ENCODE measurements at regions not wholly inside any gene's neighbourhood (a gene's known extent, or its start where the extent isn't known, plus 50 kb on each side); places are given as distances from the start of the nearest gene placed in this dataset.

DNA sequence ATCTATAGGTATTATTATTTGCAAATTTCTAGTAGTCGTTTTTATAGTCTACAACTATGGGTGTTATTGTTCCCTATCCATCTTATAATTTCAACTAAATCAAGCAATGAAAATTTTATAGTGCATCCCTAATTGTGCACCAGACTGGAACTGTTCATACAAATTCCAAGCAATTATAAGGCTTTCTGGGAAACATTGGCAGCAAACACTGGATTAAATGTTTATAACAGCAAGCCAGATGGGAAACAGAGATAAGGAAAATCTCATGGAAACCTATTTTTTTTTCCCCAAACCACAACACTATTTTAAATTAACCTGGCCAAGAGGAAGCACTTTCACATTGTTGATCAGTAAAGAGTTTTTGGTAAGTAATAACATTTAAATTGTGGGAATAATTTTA, 524.3 kb downstream of the RASEF start:
- H3K9me3 ChIP-seq: no peaks in the 10 kb centered on the region
- no peaks in the 10 kb centered on the region for H3K27me3 ChIP-seq
- TF ChIP-seq, protein P1, sequence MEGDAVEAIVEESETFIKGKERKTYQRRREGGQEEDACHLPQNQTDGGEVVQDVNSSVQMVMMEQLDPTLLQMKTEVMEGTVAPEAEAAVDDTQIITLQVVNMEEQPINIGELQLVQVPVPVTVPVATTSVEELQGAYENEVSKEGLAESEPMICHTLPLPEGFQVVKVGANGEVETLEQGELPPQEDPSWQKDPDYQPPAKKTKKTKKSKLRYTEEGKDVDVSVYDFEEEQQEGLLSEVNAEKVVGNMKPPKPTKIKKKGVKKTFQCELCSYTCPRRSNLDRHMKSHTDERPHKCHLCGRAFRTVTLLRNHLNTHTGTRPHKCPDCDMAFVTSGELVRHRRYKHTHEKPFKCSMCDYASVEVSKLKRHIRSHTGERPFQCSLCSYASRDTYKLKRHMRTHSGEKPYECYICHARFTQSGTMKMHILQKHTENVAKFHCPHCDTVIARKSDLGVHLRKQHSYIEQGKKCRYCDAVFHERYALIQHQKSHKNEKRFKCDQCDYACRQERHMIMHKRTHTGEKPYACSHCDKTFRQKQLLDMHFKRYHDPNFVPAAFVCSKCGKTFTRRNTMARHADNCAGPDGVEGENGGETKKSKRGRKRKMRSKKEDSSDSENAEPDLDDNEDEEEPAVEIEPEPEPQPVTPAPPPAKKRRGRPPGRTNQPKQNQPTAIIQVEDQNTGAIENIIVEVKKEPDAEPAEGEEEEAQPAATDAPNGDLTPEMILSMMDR (IDR thresholded peaks at IDR 0.05): no peak
- no peak overlapping the region for H3K27ac ChIP-seq
- H3K36me3 ChIP-seq: no peaks in the 10 kb centered on the region
- DNase-seq (ENCODE audit: low spot score): no peak
- H3K4me3 ChIP-seq: no peak overlapping the region
- H3K4me1 ChIP-seq: no peaks in the 10 kb centered on the region

DNA sequence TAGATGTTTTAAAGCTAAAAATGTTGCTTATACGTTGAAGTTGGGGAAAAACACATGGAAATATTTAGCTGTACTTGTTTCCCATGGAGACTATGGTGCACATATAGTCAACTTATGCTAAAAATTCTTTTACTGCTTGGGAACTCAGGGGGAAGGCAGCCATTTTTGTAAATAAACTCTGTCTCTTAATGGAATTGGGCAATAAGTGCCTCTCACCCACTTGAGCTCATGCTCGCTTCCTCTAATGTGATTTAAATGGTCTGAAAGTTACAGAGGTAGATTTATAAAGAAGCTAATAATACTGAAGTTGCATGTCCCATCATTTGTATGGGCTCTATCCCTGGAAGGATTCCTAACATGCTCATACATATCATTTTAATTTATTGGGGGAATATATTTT, 523.8 kb downstream of the RASEF start:
- Histone ChIP-seq H3K4me3 (no peak overlapping the region), H3K4me1 (no peaks in the 10 kb centered on the region), H3K36me3 (no peaks in the 10 kb centered on the region), H3K27me3 (no peaks in the 10 kb centered on the region), H3K27ac (no peak overlapping the region), H3K9me3 (no peaks in the 10 kb centered on the region)
- TF ChIP-seq, protein P1 (IDR thresholded peaks at IDR 0.05): no peak
- DNase-seq (ENCODE audit: low spot score): no peak

DNA sequence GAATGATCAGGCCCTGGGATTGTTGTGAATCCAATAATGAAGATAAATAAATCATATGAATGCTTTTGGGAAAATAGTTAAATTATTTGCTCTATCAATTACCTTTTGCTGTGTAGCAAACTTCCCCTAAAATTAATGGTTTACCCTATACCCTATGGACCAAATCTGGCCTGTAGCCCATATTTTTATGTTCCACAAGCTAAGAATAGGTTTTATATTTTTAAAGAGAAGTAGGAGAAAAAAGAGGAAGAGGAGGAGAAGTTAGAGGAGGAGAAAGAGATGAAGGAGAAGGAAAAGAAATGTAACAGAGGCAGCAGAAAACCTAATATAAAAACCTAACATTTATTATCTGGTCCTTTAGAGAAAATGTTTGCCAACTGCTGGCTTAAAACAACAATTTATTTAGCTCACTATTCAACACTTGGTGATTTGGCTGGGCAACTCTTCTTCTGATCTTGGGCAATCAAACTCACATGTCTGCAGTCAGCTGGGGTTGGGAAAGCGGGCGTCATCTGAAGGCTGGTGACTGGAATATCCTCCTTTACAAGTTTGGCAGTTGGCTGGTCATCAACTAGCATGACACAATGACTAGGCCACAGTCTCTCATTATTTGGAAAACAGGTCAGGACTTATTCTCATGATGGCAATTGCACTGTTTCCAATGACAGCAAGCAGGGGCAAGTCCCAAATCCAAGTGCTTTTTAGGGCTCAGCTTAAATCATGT, 522.9 kb downstream of the RASEF start:
- DNase-seq (ENCODE audit: low spot score): no peak
- TF ChIP-seq, protein P1 (IDR thresholded peaks at IDR 0.05): no peak
- H3K36me3 ChIP-seq: no peaks in the 10 kb centered on the region
- H3K4me1 ChIP-seq: no peaks in the 10 kb centered on the region
- H3K9me3 ChIP-seq: no peaks in the 10 kb centered on the region
- no peak overlapping the region for H3K27ac ChIP-seq
- H3K4me3 ChIP-seq: no peak overlapping the region
- H3K27me3 ChIP-seq: no peaks in the 10 kb centered on the region

DNA sequence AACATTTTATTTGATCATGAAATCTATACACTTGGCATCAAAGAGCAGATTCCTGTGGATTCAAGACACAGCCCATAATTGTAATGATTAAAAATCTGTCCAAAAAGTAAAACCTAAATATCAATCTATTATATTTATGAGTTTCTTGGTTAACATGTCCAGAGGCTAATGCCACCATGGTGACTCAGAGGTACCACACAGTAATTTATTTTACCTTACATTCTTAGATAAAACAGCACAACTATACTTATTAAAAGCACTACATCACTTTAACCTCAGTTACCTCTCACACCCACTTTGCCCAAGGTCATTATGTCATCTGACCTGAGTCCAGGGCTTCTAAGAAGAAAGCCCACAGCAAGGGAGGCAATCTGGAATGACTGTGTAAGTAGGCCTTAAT, 519.2 kb downstream of the RASEF start:
- Histone ChIP-seq H3K27me3 (no peaks in the 10 kb centered on the region), H3K9me3 (no peaks in the 10 kb centered on the region), H3K36me3 (no peaks in the 10 kb centered on the region), H3K4me1 (no peaks in the 10 kb centered on the region), H3K27ac (no peak overlapping the region), H3K4me3 (no peak overlapping the region)
- no peak for DNase-seq (ENCODE audit: low spot score)
- TF ChIP-seq, protein P1 (IDR thresholded peaks at IDR 0.05): no peak

DNA sequence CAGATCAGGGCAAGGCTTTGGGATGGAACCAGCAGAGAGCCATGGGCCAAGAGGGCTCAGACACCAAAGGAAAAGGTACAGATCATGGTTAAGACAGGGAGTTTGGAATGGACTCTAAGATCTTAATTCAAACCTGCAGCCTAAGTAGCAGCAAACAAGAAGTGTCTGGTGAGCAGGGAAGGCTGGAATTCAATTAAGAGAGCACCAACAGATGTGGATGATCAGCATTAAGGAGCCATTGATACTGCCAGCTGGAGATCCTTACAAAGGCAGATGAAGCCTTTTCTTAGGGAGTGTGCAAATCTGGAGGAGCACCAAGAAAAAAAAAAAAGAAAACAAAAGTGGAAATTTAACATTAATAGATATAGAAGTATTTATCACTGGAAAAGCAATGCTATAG, 516.8 kb downstream of the RASEF start:
- no peaks in the 10 kb centered on the region for H3K36me3 ChIP-seq
- TF ChIP-seq, protein P1 (IDR thresholded peaks at IDR 0.05): no peak
- H3K9me3 ChIP-seq: no peaks in the 10 kb centered on the region
- H3K4me1 ChIP-seq: no peaks in the 10 kb centered on the region
- H3K27ac ChIP-seq: no peak overlapping the region
- no peaks in the 10 kb centered on the region for H3K27me3 ChIP-seq
- DNase-seq (ENCODE audit: low spot score): no peak
- H3K4me3 ChIP-seq: no peak overlapping the region

DNA sequence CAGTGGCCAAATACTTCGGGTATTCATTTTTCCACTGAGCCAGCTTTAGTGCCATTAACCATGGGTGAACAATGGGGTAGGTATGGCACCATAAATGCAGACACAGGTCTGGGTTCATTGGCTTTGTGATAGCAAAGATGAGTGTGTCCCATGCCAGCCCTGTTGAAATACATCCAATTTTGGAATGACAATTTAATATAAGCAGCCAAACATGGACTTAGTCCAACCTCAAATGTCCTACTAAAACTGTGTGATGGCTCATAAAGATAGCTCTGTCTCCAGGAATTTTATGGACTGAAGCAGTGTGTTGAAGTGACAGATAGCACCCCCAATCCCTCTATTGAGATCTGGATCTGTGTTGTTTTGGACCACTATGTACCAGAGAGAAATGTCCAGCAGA, 514.9 kb downstream of the RASEF start:
- Histone ChIP-seq H3K36me3 (no peaks in the 10 kb centered on the region), H3K27me3 (no peaks in the 10 kb centered on the region), H3K4me1 (peaks cover 0 to 8% of the 10 kb centered on the region in 2 donors), H3K9me3 (no peaks in the 10 kb centered on the region), H3K27ac (no peak overlapping the region), H3K4me3 (no peak overlapping the region)
- no peak for DNase-seq (ENCODE audit: low spot score)
- TF ChIP-seq, protein P1 (IDR thresholded peaks at IDR 0.05): no peak

Measured in right atrium auricular region (tissue), 2 donors.